Stimulated activated CD4-positive, alpha-beta T cell treated with anti-CD3 and anti-CD28 coated beads, TNF-alpha, amount 100 ng/mL, for 48 hours (primary cell): ENCODE measurements at regions not wholly inside any gene's neighbourhood (a gene's known extent, or its start where the extent isn't known, plus 50 kb on each side); places are given as distances from the start of the nearest gene placed in this dataset.
"Not testable (repeated sequence)": the region's sequence is repeated elsewhere in the genome, so short reads cannot be mapped to it uniquely, and the experiment has no call there.

ENCODE experiments used
- DNase-seq, 3 donors: peaks; one replicate each; pipeline ENCODE4 v3.0.0-alpha.2; 2020; ENCODE audit warnings: low read depth in 3 of 3

GRCh38 chrX:84858771-84859170, 144.9 kb upstream of the APOOL start:
- not testable (repeated sequence) for DNase-seq

GRCh38 chrX:84865113-84865512, 138.6 kb upstream of the APOOL start:
- no peak for DNase-seq

- DNase-seq = not testable (repeated sequence)
These were observed 133.4 kb upstream of the APOOL start for GRCh38 chrX:84870281-84870680.

GRCh38 chrX:84872160-84872771, 131.4 kb upstream of the APOOL start:
- DNase-seq = not testable (repeated sequence)

GRCh38 chrX:84873176-84873575, 130.5 kb upstream of the APOOL start:
- DNase-seq = no peak

- no peak for DNase-seq
These were observed 126.8 kb upstream of the APOOL start for GRCh38 chrX:84876876-84877275.

- no peak for DNase-seq
These were observed 109.8 kb upstream of the APOOL start for GRCh38 chrX:84893897-84894296.

GRCh38 chrX:84907324-84907968, 96.2 kb upstream of the APOOL start:
- DNase-seq = no peak

- no peak for DNase-seq
These were observed 94.5 kb upstream of the APOOL start for GRCh38 chrX:84909151-84909550.

GRCh38 chrX:84924624-84925023, 79.1 kb upstream of the APOOL start:
- no peak for DNase-seq

- no peak for DNase-seq
These were observed 70.9 kb upstream of the APOOL start for GRCh38 chrX:84932814-84933213.

- no peak for DNase-seq
These were observed 69.6 kb upstream of the APOOL start for GRCh38 chrX:84933956-84934556.
